Activated naive CD4-positive, alpha-beta T cell treated with Interleukin-2 at 50 U/mL for 16 hours (primary cell): ENCODE measurements at regions not wholly inside any gene's neighbourhood (a gene's known extent, or its start where the extent isn't known, plus 50 kb on each side); places are given as distances from the start of the nearest gene placed in this dataset.

Experiments
- DNase-seq: peaks from one replicate; pipeline ENCODE4 v3.0.0-alpha.2; 2020

DNA sequence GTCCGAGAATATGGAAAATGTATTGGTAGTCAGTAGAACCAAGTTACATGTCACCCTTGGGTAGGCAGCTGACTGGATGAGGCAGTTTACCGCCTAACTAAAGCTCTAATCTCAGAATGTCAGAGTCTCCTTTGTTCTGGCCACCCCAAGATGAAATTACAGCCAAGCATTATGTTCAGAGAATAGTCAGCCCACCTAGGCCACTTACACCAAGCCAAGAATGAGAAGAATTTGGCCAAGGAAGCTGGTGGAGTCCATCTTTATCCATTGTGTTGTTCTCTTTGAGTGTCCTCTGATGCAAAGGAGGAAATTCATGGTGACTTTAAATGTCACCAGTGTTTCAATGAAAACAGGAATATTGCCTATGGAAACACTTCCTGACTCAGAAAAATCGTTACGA lies 275.1 kb upstream of the MAP3K1 start:
- no peak for DNase-seq

DNA sequence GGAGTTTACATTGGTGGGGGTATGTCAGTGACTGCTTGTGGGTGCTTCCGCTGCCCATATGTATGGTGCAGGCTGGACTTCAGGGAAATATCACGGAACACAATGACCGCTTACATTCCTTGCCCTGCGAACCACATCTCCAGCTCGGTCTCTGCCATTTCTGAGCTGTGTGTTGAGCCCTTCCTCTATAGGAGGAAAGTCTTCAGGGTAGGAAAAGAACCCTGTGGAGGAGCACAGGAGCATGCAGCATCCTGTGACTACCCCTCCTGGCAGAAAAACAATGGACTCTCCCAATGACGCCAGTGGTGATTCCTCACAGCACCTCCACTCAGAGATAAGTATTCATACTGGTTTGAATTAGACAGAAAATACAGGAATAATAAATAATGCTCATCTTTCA lies 276.8 kb upstream of the MAP3K1 start:
- DNase-seq, result no peak

DNA sequence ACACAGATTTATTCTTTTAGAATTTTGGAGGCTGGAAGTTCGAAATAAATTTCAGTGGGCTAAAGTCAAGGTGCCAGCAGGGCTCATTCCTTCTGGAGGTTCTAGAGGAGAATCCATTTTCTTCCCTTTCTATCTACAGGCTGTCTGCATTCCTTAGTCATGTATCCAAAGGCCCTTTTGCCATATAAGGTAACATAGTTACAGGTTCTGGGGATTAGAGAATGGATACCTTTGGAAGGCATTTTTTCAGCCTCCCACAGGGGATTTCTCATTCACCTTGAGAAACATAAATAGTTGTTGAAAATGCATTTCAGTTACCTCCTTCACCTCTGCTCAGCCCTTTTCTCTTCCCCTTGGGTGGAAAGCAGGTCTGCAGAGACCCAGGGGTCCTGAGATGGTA lies 280.0 kb upstream of the MAP3K1 start:
- DNase-seq, result no peak

DNA sequence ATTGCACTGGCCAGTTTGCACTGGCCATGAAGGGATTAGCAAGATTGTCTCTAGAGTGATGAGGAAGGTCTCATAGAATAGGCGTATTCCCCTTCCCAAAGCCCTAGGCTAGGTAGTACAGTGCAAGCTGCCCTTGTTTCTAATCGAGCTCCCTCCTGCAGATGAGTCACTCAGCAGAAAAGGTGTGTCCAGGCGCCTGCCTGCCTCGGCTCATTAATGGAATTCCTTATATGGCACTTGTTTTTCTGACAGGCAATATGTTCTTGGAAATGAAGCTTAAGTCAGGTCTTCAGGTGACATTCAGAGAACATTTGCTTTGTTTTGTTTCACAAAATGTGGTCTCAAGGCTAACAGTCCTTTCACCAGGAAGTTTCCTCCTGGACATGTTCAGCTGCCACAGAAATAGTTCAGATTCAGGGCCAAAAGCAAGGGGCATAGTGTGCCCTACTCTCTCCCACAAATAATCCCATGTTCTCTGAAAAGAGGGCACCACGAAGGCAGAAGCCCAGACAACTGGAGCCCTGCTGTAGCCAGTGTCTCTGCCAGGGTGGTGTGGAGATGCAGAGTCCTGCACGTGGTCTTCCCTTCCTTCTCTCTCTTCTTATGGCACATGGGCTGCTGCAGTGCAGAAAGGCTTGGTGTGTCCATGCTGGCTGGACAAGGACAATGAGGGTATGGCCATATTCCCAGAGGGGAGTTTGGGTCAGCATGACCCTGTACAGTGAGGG lies 281.1 kb upstream of the MAP3K1 start:
- peak; percentile 17 for DNase-seq

DNA sequence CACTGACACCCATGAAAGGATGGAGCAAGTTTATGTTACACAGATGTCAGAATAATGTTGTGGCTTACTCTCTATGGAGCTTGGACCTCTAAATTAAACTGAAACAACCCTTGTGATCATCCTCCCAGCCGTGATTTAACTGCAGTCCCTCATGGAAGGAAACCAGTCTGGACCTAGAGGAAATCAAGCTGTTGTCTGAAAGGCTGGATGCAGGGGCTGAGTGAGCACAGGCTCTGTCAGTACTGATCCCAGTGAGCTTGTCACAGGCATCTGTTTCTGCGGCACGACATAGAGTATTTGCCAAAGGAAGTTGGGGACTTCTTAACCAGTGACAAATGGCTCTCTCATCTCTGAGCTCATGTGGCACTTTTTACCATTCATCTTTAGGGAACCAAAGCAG lies 282.9 kb upstream of the MAP3K1 start:
- no peak for DNase-seq

DNA sequence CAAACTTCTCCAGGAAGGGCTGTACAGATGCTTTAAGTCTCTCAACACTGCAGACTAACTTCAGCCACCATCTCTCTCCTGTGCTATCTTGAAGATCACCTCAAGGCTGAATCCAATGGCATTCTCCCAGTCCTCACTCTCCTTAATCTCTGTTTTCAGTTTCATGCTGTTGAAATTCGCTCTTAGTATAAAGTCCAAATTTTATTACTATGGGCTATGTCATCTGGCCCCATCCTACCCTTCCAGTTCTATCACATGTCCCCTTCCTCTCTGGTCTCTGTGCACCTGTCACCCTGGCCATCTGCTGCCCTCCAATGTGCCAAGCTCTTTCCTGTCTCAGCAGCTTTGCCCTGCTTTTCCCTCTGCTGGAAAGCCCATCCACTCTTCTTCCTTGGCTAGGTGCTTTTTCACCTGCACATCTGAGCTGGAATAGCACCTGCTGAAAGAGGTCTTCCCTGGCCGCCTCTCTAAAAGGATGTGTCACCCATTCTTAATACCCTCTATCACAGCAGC lies 284.7 kb upstream of the MAP3K1 start:
- DNase-seq, result no peak

DNA sequence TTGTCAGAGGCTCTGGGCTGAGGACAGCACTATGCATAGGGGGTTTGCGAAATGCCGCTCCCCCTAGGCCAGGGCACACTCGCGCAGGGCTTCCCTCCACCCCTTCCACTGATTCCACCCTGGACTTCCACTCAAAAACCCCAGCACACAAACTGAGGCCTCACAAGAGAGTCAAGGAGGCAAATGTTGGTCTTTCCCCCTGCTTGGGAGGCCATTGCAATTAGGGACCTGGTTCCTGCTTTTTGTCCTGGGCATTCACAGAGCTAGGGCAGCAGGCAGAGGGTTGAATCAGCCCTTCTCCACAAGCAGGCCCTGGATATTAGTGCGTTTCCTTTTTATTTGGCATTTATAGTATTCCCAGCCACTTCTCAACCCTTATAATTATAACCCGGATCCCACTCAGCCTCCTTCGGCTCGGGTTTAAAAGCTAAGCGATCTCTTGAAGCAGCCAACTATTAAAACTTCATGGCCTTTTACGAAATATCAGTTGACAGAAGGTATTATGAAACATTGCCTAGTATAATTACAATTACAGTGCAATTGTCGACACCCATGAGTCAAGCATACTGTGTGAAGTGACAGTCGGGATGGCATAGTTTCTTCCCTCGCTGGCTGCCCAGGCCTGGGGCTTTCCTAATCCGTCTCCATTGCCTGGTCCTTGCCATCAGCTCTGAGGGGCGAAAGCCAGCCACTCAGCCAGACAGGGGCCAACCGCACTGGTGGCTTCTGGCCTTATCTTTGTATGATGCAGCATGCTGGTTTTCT lies 285.5 kb upstream of the MAP3K1 start:
- DNase-seq, result no peak

DNA sequence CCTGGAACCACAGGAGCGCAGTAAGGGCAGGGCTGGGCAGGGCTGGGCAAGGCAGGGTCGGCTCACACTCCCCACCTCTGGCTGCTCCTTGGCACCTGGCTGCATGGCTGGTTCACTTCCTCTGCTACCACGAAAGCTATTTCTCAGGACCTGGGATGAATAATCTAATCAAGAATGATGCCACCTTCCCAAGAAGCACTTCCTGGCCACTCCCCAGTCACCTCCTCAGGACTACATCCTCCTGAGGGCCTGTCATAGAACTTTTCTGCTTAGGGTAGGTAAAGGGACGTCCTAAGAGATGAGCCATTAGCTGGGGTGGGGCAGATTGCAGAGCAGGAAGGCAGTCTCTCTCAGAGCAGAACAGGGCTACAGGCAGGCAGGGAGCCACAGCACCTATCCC lies 288.2 kb upstream of the MAP3K1 start:
- no peak for DNase-seq

DNA sequence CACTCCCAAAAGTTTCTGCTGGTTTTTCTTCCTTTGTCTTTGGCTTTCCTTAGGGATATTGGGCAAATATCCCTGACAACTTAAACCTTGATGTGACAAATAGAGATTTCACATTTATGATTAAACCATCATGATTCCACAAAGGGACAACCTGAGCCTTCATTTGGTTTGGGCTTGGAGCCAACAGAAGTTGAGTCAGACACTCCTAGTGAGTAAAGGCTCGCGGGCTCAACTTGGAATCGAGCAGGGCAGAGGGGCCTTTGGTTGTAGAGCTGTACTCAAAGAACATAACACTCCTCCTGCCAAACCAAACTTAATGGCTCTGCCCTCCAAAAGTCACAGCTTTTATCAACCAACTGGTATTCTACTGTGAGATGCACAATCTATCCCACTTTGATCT lies 290.2 kb upstream of the MAP3K1 start:
- no peak for DNase-seq

DNA sequence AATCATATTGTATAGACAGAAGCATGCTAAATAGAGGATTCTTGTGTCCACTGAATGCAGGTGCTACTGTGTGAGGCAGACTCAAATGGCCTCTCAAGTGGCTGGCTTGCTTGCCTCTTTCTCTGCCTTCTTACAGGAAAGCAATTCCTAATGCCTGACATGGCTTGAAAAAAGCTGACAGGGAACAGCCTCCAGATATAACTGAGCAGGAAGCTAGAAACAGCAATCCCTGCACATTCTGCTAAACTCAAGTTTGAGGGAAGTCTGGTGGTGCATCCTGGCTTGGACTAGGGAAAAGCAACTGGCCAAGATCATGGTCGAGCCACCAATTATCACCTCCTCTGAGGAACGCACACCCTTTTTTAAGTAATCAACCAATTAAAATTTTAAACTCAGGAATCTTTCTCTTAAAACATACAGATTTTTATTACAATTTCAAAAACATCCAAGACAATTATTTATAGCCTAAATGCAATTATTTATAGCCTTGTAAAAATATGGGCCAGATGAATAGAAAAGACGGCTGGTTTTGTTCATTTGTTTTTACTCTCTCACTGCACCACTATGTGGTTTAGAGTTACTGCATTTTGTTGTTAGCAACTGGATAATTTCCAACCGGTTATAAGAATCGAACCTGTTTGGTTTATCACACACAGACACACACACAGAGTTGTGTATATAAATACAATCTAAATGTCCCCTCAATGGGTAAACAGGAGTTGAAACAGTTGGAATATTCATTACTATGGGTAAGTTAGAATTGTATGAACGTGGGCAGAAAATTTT lies 290.9 kb upstream of the ANKRD55 start:
- no peak for DNase-seq

DNA sequence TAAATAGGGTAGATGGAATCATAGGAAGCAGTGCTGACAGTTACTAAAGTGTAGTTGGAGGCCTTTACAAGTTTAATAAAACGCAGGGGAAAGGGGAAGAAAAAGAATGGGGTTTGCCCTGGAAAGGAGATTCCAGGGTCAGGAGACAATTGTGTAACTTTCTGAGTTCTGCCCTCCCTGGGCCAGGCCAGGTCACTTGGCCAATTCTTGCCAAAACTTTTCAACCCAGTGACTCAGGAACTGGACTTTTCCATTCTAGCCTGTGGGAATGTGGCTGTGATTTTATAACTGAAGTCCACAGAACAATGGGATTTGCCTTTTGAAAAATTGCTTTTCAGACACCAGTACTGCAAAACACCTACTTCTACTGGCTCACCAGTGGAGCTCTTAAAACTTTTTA lies 289.8 kb upstream of the ANKRD55 start:
- DNase-seq, result no peak

DNA sequence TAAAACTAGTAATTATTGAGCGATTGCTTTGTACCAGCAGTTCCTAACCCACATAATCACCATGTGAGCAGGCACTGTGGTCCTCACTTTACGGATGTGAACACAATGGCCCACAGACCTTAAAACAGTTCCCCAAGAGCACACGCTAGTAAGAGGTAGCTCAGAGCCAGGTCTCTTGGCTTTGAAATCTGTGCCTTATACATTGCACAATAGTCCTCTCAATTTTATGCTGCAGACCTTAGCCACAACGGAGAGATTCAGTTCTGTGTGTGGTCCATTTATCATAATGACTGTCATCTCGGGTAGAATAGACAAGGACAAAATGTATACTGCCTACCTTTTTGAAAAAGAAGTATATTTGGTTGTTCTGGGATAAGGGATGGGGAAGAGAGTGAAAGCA lies 289.0 kb upstream of the ANKRD55 start:
- DNase-seq, result no peak

DNA sequence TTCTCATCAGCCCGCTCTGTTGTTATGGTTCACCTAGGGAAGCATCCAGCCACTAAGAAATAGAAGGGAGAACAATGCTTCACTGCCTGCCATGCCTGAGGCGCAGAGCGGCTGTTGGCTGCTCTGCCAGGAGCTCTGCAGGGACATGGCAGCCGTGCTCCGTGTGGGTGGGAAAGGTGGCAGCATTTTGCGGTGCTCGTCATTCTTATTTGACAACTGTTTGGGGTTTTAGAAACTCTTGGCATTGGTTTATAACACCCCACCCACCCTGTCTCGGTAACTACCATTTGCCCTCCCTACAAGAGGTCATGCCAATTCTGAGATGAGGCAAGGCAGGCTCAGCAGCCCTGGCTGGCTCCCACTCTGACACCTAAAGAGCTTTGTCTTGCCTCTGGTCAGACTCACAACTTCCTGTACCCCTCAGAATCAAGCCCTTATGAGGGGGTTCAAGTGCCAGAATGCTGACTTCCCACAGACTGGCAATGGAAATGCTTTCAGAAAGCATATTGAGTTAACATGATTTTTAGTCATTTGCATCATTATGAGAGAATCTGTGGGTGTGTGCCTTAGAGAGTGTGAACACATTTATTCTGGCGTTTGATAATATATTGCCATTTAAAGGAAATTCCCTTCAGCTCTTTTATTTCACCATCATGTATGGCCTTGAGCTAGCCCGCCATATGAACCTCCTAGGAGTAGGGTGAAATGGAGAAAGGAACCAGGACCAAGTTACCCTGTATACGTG lies 288.0 kb upstream of the ANKRD55 start:
- no peak for DNase-seq

DNA sequence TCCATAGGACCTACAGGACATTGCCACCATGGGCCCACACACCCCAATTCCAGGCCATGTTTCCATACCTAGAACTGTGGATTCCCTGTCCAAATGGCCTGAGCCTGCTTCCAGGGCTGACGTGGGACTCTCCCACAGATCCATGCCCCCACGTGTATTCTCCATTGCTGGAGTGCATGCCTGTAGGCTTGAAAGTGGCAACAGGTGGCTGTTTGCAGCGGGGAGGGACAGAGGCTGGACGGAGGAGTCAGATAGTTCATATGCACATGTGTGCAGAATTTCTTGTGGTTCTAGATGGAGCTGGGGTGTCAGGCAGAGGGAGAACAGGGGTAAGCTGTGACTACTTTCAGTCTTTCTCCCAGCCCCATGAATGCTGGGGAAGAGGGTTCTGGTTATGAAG lies 285.7 kb upstream of the ANKRD55 start:
- DNase-seq, result no peak

DNA sequence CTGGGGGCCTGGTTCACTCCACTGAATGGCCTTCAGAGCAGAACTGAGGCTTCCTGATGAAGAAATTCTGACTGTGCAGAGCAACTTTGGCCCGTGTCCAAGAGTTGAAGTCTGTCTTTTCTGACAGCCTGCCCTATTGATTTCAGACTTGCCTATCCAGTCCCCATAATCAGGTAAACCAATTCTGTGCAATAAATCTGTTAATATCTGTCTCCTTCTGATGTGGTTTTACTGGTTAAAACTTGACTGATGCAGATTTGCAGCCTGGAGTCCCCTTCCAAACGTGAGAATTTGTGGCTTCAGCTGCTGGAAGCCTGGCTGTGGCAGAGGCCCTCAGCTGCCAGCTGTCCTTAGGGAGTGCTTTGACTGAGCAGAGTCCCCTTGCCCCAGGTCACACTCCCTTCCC lies 283.9 kb upstream of the ANKRD55 start:
- no peak for DNase-seq

DNA sequence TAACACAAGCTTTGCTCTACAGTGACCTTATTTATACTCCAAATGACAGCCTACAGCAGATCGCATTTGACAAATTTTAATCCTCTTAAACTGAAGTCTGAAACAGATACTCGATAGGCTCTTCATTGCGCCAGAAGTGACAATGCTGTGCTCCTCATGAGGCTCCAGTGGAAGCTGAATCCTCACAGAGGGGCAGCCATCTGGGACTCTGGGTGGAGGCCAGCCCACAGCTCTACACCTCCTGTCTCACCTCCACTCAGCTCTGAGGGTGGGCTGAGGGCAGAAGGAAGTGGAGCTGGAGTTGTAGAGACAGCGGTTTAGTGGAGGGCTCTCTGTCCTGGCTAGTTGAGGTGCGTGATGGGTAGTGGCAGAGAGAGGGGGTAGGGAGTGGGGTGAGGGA lies 283.3 kb upstream of the ANKRD55 start:
- DNase-seq, result no peak

DNA sequence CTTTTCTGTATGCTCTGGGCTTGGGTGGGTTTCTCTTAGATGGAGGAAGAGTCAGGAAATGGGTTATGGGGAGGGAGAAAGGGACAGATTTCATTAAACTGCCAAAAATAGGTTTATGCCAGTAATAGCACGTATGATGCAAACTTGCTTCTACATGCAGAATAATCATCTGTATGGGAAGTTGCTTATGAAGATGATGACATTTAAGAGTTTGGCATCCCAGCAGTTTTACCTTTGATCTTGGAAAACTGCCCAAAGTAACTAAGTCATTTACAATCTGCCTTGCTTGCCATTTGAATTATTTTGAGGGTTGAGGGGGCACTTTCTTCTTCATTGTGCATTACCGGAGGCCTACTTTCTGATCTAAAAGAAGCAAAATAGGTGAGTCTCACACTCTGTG lies 282.9 kb upstream of the ANKRD55 start:
- no peak for DNase-seq

DNA sequence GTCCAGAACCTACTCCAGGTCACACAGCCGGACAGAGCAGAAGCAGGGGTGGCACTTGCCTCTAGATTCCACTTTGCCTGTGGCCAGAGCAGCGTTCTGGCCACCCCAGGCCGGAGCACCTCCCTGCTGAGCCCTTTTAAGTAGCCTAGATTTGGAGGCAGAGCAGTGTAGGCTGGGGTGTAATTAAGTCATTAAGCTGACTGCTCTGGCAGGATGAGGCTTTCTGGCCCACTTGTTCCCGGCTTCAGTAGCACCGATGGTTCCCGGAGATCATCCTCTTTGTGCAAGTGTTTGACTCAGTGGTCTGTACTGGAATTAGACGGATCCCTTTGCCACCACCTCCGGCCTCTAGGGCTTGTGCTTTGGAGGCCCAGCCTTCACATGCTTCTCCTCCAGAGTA lies 281.9 kb upstream of the ANKRD55 start:
- no peak for DNase-seq

DNA sequence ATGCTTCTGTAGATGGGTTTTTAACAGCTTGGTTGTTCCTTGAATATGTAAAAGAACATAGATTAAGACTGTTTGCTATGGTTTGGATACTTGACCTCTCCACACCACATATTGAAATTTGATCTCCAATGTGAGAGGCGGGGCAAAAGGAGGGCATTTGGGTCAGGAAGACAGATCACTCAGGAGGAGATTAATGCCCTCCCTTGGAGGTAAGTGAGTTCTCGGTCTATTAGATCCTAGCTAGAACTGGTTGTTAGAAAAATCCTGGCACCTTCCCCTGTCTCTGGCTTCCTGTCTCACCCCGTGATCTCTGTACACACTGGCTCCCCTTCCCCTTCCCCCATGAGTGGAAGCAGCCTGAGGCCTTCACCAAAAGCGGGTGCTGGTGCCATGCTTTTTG lies 281.1 kb upstream of the ANKRD55 start:
- no peak for DNase-seq

DNA sequence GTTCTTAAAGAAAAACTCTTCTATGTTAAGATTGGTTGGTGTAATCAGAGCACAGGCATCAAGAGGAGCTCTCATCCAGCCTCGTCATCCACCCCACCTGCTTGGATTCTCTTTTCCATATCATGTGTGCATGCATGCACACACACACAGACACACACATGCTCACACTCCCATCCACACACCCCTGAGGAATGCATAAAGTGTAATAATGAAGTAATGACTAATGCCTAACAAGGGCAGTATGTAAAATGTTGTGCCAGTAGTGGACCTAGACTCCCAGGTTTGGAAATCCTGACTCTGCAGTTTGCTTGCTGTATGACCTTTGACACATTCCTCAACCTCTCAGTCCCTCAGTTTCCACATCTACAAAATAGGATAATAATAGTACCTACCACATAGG lies 280.0 kb upstream of the ANKRD55 start:
- DNase-seq, result no peak

DNA sequence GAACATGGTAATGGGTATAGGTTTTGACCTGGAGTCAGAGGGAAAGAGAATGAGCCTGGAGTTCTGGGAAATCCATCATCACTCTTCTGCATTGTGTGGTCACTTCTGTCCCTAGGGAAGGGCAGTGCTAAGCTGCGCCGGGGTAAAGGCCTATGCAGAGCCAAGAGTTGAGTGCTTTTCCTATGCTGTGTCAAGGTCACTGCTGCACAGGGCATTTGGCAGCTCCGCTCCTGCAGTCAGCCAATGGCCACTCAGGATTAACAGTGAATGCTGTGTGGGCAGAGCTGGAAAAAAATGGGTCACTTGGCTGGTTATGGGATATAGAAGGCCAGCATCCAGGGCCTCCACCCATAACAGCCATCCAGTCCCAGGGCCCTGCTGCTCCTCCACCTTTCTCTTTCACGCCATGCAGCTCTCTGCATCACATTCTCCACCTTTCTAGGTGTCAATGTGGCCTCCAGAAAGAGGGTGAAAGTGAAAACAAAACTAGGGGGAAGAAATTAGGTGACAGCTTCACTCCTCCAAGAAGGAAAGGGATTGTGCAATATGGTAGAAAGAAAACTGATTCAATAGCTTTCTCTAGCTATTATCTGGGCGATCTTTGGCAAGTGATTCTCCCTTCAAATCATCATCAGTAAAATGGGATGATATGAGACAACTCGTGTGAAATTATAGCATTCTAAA lies 279.3 kb upstream of the ANKRD55 start:
- no peak for DNase-seq

DNA sequence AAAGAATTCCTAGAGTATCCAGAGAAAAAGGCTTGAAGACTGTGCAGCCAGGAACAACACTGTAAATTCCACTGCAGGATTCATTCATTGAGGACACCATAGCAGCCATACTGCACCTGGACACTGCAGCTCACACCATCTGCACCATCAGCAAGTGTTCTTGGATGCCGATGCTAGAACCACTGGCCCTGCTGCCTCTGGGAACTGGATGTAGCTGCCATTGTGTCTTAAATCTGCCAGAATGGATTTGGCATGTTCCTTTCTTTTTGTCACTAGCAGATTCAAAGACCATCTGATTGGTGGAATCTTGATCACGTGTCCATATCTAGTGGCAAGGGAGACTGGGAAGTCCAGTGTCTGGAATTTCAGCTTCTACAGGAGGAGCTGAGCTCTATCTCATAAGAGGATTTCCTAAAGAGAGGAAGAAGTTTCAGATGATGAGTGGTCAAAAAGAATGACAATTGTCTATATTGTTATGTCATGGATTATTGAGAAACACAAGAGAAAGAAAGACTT lies 278.3 kb upstream of the ANKRD55 start:
- no peak for DNase-seq
